HG03108 (cell line): ENCODE measurements at regions not wholly inside any gene's neighbourhood (a gene's known extent, or its start where the extent isn't known, plus 50 kb on each side); places are given as distances from the start of the nearest gene placed in this dataset.
"Not testable (repeated sequence)": the region's sequence is repeated elsewhere in the genome, so short reads cannot be mapped to it uniquely, and the experiment has no call there.

Experiments used
- ATAC-seq: cut with Tn5 transposase; IDR thresholded peaks from one replicate; pipeline ENCODE4 v1.9.1; 2021; ENCODE audit warnings: moderate library complexity; ENCODE audit not compliant: unreplicated experiment

- ATAC-seq: no peak
These were observed 687.1 kb upstream of the NEGR1 start for GRCh38 chr1:72969461-72969860.

DNA sequence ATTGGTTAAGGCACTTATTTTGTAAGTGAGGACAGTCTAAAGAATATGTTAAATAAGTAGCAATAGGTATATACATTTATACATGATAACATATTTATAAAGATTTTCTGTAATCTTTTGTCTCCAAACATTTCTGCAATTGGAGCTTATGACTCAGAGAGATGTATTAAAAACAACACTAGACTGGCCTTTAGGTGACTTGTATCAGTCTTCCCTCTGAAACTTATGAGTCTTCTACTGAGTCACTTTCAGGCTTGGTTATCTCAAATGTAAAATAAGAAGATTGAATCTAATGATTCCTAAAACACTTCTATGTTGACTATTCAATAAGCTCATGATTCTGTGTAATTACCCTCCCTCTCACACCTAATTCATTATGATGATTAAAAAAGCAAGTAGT is 672.6 kb upstream of the NEGR1 start:
- ATAC-seq: no peak

GRCh38 chr1:72950900-72951299 is 668.6 kb upstream of the NEGR1 start:
- ATAC-seq: not testable (repeated sequence)

- no peak for ATAC-seq
These were observed 664.7 kb upstream of the NEGR1 start for GRCh38 chr1:72946903-72947499.

DNA sequence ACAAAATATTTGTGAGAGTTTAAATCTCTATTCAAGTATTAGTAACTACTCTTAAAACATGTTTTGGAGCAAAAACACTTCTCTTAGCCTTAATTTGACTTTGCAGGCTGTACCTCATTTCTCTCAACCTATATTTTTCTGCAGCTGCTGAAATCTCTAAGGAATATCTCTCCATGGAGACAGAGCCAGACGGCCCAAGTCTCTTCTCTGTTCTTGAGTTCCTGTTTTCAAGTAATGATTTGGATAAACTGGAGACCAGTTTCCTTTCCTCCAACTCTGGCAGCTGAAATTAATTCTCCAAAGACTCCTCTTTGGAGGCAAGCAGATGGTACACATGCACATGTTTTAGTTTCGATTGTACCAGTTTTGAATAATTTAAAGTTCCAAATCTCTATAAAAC is 659.7 kb upstream of the NEGR1 start:
- ATAC-seq: no peak

DNA sequence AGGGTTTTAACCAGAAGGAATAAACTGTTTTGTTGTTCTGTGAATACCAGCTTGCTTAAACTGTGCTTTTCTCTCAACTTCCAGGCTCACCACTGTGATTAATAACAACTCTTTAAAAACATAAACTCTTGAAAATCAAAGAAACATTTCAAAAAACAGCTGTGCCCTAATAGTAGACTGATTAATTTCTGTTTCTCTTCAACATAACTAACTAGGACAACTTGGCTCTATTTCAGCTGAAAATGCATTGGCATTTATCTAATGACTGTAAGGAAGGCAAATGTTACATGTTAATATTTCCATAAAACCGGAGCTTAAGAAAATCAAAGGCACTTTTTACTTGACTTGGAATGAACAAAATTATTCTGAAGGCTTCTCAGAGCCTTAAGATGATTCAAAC is 656.1 kb upstream of the NEGR1 start:
- ATAC-seq: no peak

GRCh38 chr1:72937905-72938304 is 655.6 kb upstream of the NEGR1 start:
- ATAC-seq: no peak

DNA sequence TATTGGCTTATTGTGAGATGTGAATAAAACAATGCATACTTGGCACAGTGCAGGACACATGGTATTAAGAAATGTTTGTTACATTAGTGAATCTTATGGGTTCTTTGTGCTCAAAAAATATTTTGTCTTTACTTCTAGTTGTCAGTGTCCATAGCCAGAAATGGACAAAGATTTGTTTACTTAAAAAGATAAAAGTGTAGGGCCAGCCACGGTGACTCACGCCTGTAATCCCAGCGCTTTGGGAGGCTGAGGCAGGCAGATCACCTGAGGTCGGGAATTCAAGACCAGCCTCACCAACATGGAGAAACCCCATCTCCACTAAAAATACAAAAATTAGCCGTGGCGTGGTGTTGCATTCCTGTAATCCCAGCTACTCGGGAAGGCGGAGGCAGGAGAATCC is 654.6 kb upstream of the NEGR1 start:
- no peak for ATAC-seq

DNA sequence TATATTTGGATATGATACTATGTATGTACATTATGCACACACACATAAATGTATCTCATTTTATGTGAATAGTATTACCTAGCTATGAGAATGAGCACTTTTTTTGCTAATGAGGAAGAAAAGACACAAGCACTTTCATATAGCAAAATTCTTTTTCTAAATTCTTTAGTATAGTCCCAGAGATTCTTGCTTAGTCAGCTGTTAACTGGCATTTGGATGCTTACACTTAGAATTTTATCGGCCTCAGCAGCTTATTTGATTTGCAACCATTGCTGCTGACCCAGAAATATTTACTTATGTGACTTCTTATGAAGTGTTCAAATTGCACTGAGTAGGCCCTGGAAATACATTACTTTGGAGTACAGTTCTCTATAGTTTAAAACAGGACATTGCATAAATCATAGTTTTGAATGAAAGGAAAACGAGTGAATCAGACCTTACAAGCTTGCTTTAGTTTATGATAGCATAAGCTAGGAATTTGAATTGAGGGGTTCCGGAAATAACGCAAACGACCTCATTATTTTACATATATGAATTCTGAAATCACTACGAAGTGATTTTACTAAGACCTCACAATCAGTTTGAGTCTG is 653.9 kb upstream of the NEGR1 start:
- ATAC-seq: no peak

DNA sequence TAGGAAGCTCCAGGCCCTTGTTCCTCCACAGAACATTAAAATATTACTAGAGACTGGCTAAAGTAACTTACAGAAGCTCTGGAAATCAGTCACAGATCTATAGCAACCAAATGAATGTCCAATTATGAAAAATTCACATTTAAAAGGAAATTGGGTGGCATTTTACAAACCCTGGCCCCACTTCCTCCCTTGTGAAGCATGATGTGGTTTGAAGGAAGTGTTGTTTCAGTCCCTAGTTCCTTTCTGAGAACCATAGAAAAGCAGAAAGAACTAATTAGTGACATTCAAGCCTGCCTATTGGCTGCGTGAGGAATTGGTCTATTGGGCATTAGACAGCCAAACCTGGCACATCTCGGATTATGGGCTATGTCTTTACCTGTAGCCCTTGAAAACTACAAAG is 649.7 kb upstream of the NEGR1 start:
- ATAC-seq: no peak

DNA sequence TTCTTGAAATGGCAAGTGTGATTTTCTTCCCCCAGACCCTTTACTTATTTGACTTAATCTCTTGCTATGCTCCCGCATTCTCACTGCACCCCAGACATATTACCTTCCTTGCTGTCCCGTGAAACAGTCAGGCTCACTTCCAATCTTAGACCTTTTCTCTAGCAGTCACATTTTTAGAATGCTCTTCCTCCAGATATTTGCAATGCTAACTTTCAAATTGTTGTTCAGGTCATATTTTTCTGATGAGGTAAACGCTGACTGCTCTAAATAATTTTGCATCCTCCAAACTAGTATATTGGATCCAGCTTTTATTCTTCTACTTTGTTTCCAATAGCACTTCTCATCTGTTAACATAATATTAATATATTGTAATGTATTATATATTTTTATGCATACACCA is 648.2 kb upstream of the NEGR1 start:
- ATAC-seq: no peak

GRCh38 chr1:72918940-72919339 is 636.6 kb upstream of the NEGR1 start:
- ATAC-seq: no peak

- ATAC-seq: no peak
These were observed 635.6 kb upstream of the NEGR1 start for GRCh38 chr1:72917920-72918319.

DNA sequence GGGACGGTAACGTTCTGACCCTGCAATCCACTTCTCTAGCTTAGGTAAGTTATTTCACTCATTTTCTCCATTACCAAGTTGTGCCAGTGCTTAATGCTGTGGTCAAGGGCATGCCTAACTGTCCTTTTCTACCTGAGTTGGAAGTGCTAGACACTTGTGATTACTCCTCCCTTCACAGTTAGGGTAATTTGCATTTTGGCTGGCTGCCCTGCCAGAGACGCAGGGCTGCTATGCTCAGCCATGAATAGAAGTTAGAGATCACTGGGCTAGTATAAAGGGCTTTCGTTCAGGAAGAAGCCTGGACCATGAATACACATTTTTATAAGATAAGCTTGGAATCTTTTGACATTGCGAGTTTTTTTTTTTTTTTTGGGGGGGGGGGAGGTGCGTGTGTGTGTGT is 633.2 kb upstream of the NEGR1 start:
- ATAC-seq: no peak

DNA sequence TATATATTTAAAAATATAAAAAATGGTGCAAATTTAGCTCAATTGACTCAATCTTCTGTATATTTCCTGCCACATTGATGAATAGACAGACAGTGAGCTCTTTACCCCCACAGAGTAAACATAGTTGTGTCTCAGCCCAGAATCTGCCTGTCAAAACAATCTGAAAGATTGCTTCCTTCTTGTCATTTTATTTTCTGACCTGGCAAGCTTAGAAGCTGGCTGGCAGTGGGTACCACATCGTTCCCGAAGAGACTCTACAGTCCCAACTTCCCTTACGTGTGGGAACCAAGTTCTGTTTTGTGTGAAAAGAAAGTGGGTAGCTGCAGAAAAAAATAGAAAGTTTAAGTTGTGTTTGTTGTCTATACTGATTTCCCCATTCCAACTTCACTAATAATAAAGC is 629.3 kb upstream of the NEGR1 start:
- no peak for ATAC-seq

DNA sequence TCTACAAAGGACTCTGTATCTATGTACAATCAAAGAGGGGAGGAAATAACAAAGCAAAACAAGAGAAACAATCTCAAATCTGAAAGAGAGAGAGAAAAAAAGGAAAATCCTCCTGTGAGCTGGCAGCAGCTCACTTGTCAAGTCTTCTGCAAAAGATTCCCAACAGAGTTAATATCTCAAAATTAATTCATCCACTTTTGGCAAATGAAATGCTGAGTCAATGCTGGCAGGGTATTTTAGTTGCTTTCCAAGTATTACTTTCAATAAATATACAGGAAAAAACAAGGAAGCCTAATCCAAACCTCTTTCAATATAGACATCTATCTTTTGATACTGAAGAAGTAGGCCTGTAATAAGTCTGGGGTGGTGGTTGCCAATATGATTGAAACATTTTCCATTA is 613.9 kb upstream of the NEGR1 start:
- no peak for ATAC-seq

GRCh38 chr1:72892461-72892860 is 610.1 kb upstream of the NEGR1 start:
- no peak for ATAC-seq

DNA sequence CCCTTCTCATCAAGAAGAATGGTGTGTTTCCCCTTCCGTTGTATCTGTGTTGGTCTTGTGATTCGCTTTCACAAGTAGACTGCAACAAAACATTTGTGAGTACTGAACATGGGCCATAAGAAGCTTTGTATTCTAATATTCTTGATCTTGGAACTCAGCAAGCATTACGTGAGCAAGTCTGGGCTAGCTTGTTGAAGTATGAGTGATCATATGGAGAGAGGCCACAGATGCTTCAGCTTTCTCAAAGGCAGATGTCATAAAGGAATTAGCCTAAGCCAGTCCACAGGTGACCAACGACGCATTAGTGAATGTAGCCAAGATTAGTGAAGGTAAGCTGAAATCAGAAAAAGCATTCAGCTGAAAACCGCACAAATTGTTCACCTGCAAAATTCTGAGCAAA is 609.6 kb upstream of the NEGR1 start:
- ATAC-seq: no peak

GRCh38 chr1:72885841-72886240 is 603.5 kb upstream of the NEGR1 start:
- no peak for ATAC-seq

DNA sequence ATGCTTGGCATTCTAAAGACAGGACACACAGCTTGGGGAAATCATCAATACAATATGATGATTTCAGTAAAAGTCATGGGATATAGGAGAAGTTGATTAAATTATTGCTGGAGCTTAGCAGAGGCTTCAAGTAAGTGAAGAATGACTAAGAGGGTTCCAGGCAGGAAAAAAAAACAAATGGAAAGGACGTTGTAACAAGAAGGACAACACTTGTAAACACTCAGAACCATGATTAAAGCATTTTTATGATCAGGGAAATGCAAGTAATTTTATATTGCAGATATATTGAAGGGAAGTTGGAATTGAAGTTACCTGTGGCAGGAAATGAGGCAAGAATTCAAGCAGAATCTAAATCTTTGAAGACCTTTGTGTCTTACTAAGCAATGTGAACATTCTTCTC is 602.7 kb upstream of the NEGR1 start:
- no peak for ATAC-seq

GRCh38 chr1:72869873-72870272 is 587.5 kb upstream of the NEGR1 start:
- no peak for ATAC-seq

GRCh38 chr1:72869441-72869840 is 587.1 kb upstream of the NEGR1 start:
- ATAC-seq: no peak

DNA sequence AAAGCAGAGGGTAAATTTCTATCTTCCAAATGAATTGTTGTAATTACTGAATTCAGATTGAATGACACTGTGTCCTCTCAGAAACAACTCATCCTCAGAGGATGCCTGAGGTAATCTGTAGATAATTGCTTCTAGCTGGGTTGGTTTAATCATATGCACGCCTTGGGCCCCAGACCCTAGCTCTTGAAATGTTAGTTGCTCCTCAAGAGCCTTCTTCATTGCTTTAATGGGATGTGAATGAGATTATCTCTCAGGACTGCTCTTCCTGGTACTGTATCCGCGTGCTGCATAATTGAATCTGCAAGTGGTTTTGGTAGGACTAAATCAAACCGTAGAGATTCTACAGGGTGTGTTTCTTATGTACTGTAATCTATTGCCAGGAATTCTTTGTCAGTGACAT is 569.3 kb upstream of the NEGR1 start:
- no peak for ATAC-seq
